Endothelial cell of umbilical vein (primary cell): ENCODE measurements at regions not wholly inside any gene's neighbourhood (a gene's known extent, or its start where the extent isn't known, plus 50 kb on each side); places are given as distances from the start of the nearest gene placed in this dataset.

Experiments used
- CTCF ChIP-seq, 2 donors: IDR thresholded peaks; 1 replicate in 1 of 2; 2 replicates in 1 of 2; pipeline ENCODE4 v1.5.1; 2011; ENCODE audit warnings: low read length in 2 of 2, mild to moderate bottlenecking in 2 of 2, moderate library complexity in 2 of 2, control low read depth in 1 of 2, inconsistent platforms in 1 of 2, low read depth in 1 of 2; ENCODE audit not compliant: insufficient read depth in 1 of 2; ENCODE audit errors: extremely low read depth in 1 of 2
- GATA2 ChIP-seq: IDR thresholded peaks from 2 replicates; pipeline ENCODE4 v1.7.0; 2011; ENCODE audit warnings: low read depth, mild to moderate bottlenecking, moderate library complexity, mixed read lengths, low read length; ENCODE audit not compliant: insufficient read length, insufficient read depth
- POLR2A ChIP-seq: IDR thresholded peaks from 2 replicates; pipeline ENCODE4 v1.6.1; 2012; ENCODE audit warnings: low read depth, mild to moderate bottlenecking, control low read depth, low read length

DNA sequence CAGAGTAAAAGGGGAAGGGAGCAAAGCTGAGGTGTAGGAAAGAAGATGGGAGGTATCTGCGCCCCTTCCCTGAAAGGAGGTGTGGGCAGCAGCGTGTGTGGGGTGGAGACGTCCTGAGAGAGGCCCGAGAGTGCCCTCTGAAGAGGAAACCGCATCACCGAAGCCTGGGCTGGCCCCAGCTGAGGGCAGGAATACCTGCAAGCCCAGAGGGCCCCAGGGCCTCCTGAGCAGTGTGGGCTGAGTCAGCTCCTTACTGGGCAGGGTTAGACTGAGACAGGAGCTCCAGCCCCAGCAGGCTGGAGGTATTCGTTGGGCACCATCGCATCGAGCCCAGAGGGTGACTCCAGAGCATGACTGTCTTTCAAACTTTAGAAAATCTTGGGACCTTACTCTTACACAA, 534.0 kb upstream of the B3GAT1 start:
- TF ChIP-seq POLR2A, result no peak
- no peak for TF ChIP-seq GATA2
- no peak for TF ChIP-seq CTCF (IDR thresholded peaks at IDR 0.05; ENCODE audit: extremely low read depth in 1 of 2, insufficient read depth in 1 of 2, low read depth in 1 of 2, low read length in 2 of 2)
